Smooth muscle cell (in vitro differentiated cells): ENCODE measurements at regions not wholly inside any gene's neighbourhood (a gene's known extent, or its start where the extent isn't known, plus 50 kb on each side); places are given as distances from the start of the nearest gene placed in this dataset.

Source experiments
- DNase-seq: peaks from one replicate; lab custom pipeline; 2025; ENCODE audit not compliant: unreplicated experiment; lab: John Stamatoyannopoulos, UW
- H2AFZ ChIP-seq: fragments of 200-600 bp; sonication (generic); 2 replicates; pipeline ENCODE4 v1.6.0; 2016; ENCODE audit warnings: antibody characterized with exemption, low read depth, mild to moderate bottlenecking
- H3F3A ChIP-seq: fragments of 200-600 bp; sonication (generic); 2 replicates; pipeline ENCODE4 v1.6.0; 2017; ENCODE audit warnings: antibody characterized with exemption, low read depth
- H3K27ac ChIP-seq: fragments of 200-600 bp; sonication (generic); 2 replicates; pipeline ENCODE4 v1.5.1; 2016; ENCODE audit warnings: low read depth, mild to moderate bottlenecking
- H3K27me3 ChIP-seq: fragments of 200-600 bp; sonication (generic); 2 replicates; pipeline ENCODE4 v1.6.1; 2016; ENCODE audit warnings: low read depth, mild to moderate bottlenecking
- H3K36me3 ChIP-seq: fragments of 200-600 bp; sonication (generic); 2 replicates; pipeline ENCODE4 v1.5.1; 2016; ENCODE audit warnings: low read depth
- H3K4me1 ChIP-seq: fragments of 200-600 bp; sonication (generic); 2 replicates; pipeline ENCODE4 v1.5.1; 2016; ENCODE audit warnings: low read depth
- H3K4me2 ChIP-seq: fragments of 200-600 bp; sonication (generic); 2 replicates; pipeline ENCODE4 v1.6.0; 2016; ENCODE audit warnings: mild to moderate bottlenecking
- H3K4me3 ChIP-seq: fragments of 200-600 bp; sonication (generic); 2 replicates; pipeline ENCODE4 v1.5.1; 2016; ENCODE audit warnings: mild to moderate bottlenecking
- H3K79me2 ChIP-seq: fragments of 200-600 bp; sonication (generic); 2 replicates; pipeline ENCODE4 v1.6.0; 2016; ENCODE audit warnings: low read depth, mild to moderate bottlenecking
- H3K9ac ChIP-seq: fragments of 200-600 bp; sonication (generic); 2 replicates; pipeline ENCODE4 v1.6.0; 2016; ENCODE audit warnings: low read depth
- H3K9me3 ChIP-seq: fragments of 200-600 bp; sonication (generic); replicated peaks from 2 replicates; pipeline ENCODE4 v1.5.1; 2016; ENCODE audit warnings: low read depth
- H4K20me1 ChIP-seq: fragments of 200-600 bp; sonication (generic); 2 replicates; pipeline ENCODE4 v1.6.0; 2016; ENCODE audit warnings: low read depth
- WGBS: methylation state at CpG from one replicate; pipeline ENCODE4 v1.1.7; 2016; ENCODE audit warnings: low lambda C conversion rate; 5-methylcytosine and 5-hydroxymethylcytosine counted together
- TF ChIP-seq, protein P1 (sequence below): fragments of 200-600 bp; sonication (generic); IDR thresholded peaks from 2 replicates; pipeline ENCODE4 v1.5.1; 2017; ENCODE audit warnings: borderline replicate concordance, mild to moderate bottlenecking, antibody characterized with exemption; ENCODE audit not compliant: insufficient read depth, poor library complexity, severe bottlenecking

DNA sequence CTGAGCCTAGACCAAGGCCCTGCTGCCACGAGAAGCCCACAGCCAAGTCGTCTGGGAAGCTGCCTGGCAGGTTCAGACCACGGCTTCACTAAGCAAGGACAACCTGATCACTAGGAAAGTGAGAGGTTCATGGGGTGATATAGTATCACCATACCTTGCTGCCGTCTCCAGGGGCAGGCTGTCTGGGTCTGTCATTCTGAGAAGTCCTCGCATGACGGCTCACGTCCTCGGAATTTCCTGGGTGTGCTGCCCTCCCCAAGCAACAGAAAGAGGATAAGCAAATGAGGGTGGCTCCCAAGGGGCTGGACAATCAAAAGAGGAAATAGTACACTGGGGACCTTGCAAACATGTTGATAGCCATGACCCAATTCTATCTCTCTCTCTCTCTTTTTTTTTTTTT, 207.4 kb upstream of the IGF1R start:
- Histone ChIP-seq H3K27me3 (no peaks in the 10 kb centered on the region), H3K4me2 (no peak overlapping the region), H3K27ac (no peak overlapping the region), H3K4me1 (peaks cover 16% of the 10 kb centered on the region), H3K36me3 (no peaks in the 10 kb centered on the region), H2AFZ (no peak overlapping the region), H3K9ac (no peak overlapping the region), H3K79me2 (no peaks in the 10 kb centered on the region), H3K9me3 (no peaks in the 10 kb centered on the region), H3F3A (no peaks in the 10 kb centered on the region), H4K20me1 (no peaks in the 10 kb centered on the region), H3K4me3 (no peak overlapping the region)
- DNase-seq, result no peak
- TF ChIP-seq, protein P1, sequence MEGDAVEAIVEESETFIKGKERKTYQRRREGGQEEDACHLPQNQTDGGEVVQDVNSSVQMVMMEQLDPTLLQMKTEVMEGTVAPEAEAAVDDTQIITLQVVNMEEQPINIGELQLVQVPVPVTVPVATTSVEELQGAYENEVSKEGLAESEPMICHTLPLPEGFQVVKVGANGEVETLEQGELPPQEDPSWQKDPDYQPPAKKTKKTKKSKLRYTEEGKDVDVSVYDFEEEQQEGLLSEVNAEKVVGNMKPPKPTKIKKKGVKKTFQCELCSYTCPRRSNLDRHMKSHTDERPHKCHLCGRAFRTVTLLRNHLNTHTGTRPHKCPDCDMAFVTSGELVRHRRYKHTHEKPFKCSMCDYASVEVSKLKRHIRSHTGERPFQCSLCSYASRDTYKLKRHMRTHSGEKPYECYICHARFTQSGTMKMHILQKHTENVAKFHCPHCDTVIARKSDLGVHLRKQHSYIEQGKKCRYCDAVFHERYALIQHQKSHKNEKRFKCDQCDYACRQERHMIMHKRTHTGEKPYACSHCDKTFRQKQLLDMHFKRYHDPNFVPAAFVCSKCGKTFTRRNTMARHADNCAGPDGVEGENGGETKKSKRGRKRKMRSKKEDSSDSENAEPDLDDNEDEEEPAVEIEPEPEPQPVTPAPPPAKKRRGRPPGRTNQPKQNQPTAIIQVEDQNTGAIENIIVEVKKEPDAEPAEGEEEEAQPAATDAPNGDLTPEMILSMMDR, result no peak
- 70% methylated on average over 8 of the region's 8 CpGs for WGBS

GRCh38 chr15:98441599-98441998, 206.7 kb upstream of the IGF1R start:
- no peak overlapping the region for H3K4me2 ChIP-seq
- WGBS, result 76% methylated on average over 5 of the region's 5 CpGs
- H3K79me2 ChIP-seq, result no peaks in the 10 kb centered on the region
- H3K4me3 ChIP-seq, result no peak overlapping the region
- H2AFZ ChIP-seq, result no peak overlapping the region
- no peak overlapping the region for H3K9ac ChIP-seq
- H3K27me3 ChIP-seq, result no peaks in the 10 kb centered on the region
- no peak overlapping the region for H3K27ac ChIP-seq
- H4K20me1 ChIP-seq, result no peaks in the 10 kb centered on the region
- H3K9me3 ChIP-seq, result no peaks in the 10 kb centered on the region
- H3F3A ChIP-seq, result no peaks in the 10 kb centered on the region
- TF ChIP-seq, protein P1, result no peak
- no peak for DNase-seq
- H3K36me3 ChIP-seq, result no peaks in the 10 kb centered on the region
- peaks cover 16% of the 10 kb centered on the region for H3K4me1 ChIP-seq

- no peaks in the 10 kb centered on the region for H4K20me1 ChIP-seq
- DNase-seq, result peak; percentile 5
Observed at GRCh38 chr15:98442379-98442833, 205.9 kb upstream of the IGF1R start.

GRCh38 chr15:98442901-98443300, 205.4 kb upstream of the IGF1R start:
- TF ChIP-seq, protein P1, result no peak
- Histone ChIP-seq H3K9me3 (no peaks in the 10 kb centered on the region), H3K4me2 (peak overlapping the region; percentile 26)

More at GRCh38 chr15:98442379-98442833, 205.9 kb upstream of the IGF1R start:
- no peak overlapping the region for H2AFZ ChIP-seq
- H3K27ac ChIP-seq, result peak overlapping the region; percentile 29
- no peaks in the 10 kb centered on the region for H3F3A ChIP-seq
- no peak overlapping the region for H3K9ac ChIP-seq
- H3K27me3 ChIP-seq, result no peaks in the 10 kb centered on the region
- H3K4me1 ChIP-seq, result peaks cover 16% of the 10 kb centered on the region
- H3K79me2 ChIP-seq, result no peaks in the 10 kb centered on the region
- H3K4me2 ChIP-seq, result peak overlapping the region; percentile 26
- H3K36me3 ChIP-seq, result no peaks in the 10 kb centered on the region
- WGBS, result 18% methylated on average over 4 of the region's 4 CpGs
- no peaks in the 10 kb centered on the region for H3K9me3 ChIP-seq
- TF ChIP-seq, protein P1, result peak; percentile 85
- no peak overlapping the region for H3K4me3 ChIP-seq

More at GRCh38 chr15:98442901-98443300, 205.4 kb upstream of the IGF1R start:
- Histone ChIP-seq H3K9ac (no peak overlapping the region), H2AFZ (no peak overlapping the region), H3K36me3 (no peaks in the 10 kb centered on the region), H4K20me1 (no peaks in the 10 kb centered on the region), H3K27ac (peak overlapping the region; percentile 29), H3F3A (no peaks in the 10 kb centered on the region), H3K4me3 (no peak overlapping the region), H3K4me1 (peaks cover 16% of the 10 kb centered on the region), H3K27me3 (no peaks in the 10 kb centered on the region), H3K79me2 (no peaks in the 10 kb centered on the region)
- DNase-seq, result no peak
- 54% methylated on average over 3 of the region's 3 CpGs for WGBS
